HCT116 (cell line): ENCODE measurements at regions not wholly inside any gene's neighbourhood (a gene's known extent, or its start where the extent isn't known, plus 50 kb on each side); places are given as distances from the start of the nearest gene placed in this dataset.

Experiments
- CTCF ChIP-seq, 3 experiments: fragments of 200-600 bp in 1 of 3; sonication (generic) in 1 of 3; IDR thresholded peaks in 2 of 3; conservative IDR thresholded peaks in 1 of 3; 2 replicates each; pipeline ENCODE4 v1.5.1; 2012 to 2017; ENCODE audit warnings: low read depth in 2 of 3, low read length in 2 of 3, antibody characterized with exemption in 1 of 3, borderline replicate concordance in 1 of 3, control low read depth in 1 of 3, mild to moderate bottlenecking in 1 of 3, mixed read lengths in 1 of 3, mixed run types in 1 of 3, moderate library complexity in 1 of 3; ENCODE audit not compliant: insufficient read depth in 1 of 3
- EZH2 ChIP-seq: fragments of 200-600 bp; sonication (generic); IDR thresholded peaks from 2 replicates; pipeline ENCODE4 v1.6.1; 2017; ENCODE audit warnings: antibody characterized with exemption, mixed run types
- POLR2A ChIP-seq: IDR thresholded peaks from 2 replicates; pipeline ENCODE4 v1.7.0; 2011; ENCODE audit warnings: borderline replicate concordance; ENCODE audit not compliant: insufficient read depth, insufficient read length; ENCODE audit errors: extremely low read depth
- POLR2AphosphoS5 ChIP-seq: IDR thresholded peaks from 2 replicates; pipeline ENCODE4 v1.6.1; 2011; ENCODE audit warnings: mild to moderate bottlenecking, low read depth, low read length, moderate library complexity
- TF ChIP-seq, protein P1 (sequence below): IDR thresholded peaks from 2 replicates; pipeline ENCODE4 v1.6.1; 2012

DNA sequence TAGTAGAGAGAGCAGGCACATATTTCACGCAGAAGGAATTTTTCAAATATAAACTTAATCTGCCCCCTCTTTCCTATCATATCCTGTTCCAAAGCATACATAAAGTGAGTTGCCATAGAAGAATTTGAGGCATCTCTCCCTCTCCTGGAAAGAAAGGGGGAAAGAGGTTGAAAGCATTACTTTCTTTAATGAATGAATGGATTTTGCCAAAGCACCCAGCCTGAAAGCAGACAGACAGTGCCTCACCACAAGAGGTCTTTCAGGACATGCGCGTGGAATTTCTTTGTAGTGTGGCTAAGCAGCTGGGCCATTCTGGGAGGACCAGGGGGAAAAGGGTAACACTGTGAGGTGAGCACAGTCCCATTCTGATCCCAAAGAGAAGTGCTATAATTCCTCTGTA is 651.4 kb downstream of the IQCM start:
- TF ChIP-seq POLR2AphosphoS5 (no peak), EZH2 (no peak), CTCF (IDR thresholded peaks at IDR 0.05 in 2 of 3, conservative IDR thresholded peaks at IDR 0.05 in 1 of 3; ENCODE audit: borderline replicate concordance in 1 of 3, insufficient read depth in 1 of 3, low read depth in 2 of 3, low read length in 2 of 3) (no peak), POLR2A (no peak)
- TF ChIP-seq, protein P1, sequence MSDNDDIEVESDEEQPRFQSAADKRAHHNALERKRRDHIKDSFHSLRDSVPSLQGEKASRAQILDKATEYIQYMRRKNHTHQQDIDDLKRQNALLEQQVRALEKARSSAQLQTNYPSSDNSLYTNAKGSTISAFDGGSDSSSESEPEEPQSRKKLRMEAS, result no peak
